Activated CD4-positive, alpha-beta T cell treated with anti-CD3 and anti-CD28 coated beads, Interleukin-2, amount 50 U/mL, for 1 hour (primary cell): ENCODE measurements at regions not wholly inside any gene's neighbourhood (a gene's known extent, or its start where the extent isn't known, plus 50 kb on each side); places are given as distances from the start of the nearest gene placed in this dataset.
A peak's percentile ranks its signal among the peaks of the same experiment; 100 is the strongest.

Experiments
- DNase-seq: peaks from one replicate; pipeline ENCODE4 v3.0.0-alpha.2; 2020

DNA sequence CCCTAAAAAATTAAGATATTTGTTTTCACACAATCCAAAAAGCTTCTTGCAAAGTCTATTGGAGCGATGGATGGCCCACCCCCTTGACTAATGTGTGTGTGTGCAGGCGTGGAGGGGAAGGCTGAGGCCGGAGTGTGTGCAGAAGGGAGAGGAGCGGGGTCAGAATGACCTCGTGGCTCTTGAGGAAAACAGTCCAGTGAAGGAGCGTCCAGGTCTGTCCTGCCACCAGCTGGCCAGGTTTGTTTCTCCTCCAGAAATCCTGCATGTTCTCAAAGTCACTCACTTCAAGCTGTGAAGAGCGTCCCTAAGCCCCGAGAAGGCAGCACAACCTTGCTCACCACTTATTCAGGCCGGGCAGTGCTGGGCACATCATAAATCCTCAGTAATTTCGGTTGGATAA lies 69.5 kb upstream of the SSX2IP start:
- no peak for DNase-seq

DNA sequence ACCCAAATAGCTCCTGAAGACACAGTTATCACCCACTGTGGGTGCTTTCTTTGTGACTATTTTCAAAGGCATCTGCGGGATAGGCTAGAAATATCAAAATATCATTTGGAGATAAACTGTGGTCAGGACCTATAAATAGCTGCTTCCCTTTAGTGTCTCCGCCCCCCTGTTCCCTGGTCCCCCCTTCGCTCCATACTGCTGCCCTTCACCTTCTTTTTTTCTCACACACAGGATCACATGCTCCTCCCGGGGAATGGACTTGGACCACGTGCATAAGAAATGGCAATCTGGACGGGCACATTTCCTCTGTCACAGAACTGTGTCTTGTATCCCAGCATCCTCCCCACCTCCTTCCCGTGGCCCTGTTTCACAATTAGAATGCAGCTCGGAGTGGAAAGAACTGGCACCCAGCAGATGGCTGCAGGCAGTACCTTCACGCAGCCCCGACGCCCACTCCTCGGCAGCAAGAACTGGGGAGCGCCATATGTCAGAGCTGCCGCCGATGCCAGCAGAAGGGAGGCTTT lies 68.8 kb upstream of the SSX2IP start:
- DNase-seq: no peak

DNA sequence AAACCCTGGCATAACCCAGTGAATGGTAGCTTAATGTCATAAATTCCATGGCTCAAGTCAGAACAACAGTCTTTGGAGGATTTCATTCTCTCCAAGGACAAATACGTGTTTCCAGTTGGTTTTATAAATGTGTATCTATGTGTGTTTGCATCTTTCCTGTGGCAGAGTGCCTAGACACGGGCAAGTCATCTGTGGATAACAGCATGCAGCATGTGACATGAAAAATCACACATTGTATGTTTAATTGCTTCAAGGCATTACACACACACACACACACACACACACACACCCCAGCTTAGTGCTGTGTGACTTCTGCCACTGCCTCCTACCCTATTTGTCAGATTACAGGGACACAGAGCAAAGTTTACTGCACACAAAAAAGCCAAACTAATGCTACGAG lies 68.2 kb upstream of the SSX2IP start:
- no peak for DNase-seq

DNA sequence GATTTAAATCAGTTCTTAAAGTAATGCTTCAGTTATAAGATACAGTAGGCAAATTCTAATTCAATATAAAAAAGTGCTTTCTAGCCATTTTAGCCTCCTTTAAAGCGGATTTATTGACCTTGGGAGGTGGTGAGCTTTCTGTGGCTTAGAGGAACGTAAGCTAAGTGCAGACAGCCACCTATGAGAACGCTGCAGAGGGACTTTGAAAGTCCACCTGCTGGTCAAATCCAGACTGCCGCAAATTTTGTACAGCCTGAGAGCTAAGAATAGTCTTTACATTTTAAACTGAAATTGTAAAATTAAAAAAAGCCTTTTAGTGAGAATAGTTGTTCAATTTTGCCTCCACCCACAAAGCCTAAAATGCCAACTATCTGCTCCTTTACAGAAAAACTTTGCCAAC lies 67.0 kb upstream of the SSX2IP start:
- DNase-seq: no peak

DNA sequence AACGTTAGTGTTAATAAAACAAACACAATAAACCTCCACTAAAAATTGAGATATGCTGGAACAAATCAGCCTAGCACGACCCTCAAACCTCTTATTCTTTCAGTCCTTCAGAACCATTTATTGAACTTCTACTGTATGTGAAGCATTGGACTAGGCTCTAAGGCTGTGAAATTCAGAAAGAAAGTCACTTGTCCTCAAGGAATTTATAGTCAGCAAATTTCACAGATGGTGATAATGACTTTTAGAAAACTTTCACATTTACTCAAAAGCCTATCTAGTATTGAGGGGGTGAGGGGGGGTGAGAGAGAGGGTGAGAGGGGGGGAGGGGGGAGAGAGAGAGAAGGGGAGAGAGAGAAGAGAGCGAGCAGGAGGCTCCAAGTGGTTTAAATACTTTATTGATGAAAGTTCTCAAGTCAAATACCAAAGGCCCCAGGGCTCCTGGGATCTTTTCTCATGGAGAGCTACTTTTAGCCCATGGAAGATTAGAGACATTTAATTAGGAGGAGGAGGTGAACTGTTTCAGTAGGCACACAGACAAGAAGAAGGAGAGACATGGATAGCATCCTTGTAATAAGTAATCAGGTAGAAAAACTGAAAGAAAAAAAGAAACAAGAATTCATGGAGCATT lies 66.3 kb upstream of the SSX2IP start:
- DNase-seq: no peak

DNA sequence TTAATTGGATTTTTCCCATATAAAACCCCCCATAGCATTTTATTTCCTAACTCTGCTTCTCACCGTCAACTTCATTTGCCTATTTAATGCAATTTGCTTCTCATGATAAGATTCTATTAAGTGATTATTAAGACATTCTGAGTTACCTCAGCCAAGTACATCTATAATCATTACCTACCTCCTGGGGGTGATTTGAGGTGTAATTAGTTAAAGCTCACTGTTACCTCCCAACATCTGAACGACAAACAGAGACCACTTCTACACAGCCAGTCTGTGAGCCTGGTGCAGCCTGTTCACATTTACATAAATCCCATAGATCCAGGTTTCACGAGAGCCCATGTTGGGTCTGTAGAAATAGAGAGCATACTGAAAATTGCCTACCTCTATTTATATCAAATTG lies 65.7 kb upstream of the SSX2IP start:
- DNase-seq: no peak

DNA sequence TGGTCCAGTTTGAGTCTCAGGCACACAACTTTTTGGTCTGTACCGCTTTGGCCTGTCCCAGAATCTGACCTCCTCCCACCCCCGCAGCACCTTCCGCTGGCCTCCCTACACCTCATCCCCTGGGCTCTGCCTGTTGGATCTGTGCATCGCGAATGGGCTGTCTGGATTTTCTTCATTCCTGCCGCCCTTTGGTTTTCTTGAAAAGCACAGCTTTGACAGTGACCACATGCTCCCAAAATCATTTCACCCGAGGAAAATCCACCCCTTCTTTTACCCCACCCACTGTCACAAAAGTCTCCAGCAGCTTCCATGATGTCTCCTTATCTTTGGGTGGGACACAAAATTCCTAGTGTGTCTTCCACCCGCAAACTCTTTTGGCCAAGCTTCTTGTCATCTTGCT lies 65.0 kb upstream of the SSX2IP start:
- no peak for DNase-seq

DNA sequence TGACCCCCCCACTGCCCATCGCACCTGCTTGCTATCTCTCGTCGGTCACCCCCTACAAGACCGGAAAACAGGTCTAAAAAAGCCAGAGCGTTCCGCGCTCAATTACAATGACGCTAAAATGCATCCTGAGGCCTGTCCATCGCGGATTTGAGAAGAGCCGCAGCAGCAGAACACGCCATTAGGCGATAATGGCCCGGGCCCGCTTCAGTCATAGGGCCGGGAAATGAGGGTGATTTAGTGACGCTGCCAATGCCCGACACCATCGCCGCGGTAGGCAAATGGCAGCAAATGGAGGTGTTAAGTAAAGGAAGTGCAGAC lies 64.1 kb upstream of the SSX2IP start:
- DNase-seq: no peak

DNA sequence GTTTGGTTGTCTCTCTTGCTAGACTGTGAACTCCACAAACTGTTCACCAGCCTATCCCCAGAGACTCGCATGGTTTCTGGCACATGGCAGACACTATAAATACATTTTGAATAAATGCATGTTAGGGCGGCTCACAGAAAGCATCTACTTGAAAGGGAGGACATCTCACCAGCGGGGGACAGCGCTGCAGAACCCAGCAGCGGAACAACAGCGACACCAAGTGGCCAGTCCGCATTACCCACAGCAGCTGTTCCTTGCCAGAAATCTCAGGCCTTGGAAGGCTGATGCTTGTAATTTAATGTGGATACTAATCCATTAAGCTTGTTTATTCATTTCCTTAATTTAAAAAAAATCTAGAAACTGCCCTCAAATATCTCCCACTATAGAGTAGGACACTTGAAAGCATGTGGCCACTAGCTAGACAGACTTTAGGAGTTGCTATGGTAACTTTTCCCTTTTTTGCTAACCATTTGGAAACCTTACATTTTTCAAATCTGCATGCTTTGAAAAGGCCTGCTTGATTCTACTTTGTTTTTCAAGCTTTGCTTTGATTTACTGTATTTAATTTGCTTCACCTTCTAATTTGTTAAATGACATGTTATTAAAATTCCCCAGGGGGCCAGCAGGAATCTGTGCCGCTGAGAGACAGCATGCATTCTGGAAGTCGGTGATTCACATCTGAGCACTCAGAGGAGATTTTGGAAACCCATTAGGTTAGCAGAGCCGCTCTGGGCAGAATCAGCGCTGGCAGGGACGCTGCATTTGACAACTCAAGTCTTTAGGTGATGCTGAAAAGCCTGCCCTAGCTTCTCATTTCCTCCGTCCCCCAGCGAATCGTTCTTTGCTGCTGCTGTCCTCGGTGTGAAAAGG lies 63.5 kb upstream of the SSX2IP start:
- peak; percentile 77 for DNase-seq

DNA sequence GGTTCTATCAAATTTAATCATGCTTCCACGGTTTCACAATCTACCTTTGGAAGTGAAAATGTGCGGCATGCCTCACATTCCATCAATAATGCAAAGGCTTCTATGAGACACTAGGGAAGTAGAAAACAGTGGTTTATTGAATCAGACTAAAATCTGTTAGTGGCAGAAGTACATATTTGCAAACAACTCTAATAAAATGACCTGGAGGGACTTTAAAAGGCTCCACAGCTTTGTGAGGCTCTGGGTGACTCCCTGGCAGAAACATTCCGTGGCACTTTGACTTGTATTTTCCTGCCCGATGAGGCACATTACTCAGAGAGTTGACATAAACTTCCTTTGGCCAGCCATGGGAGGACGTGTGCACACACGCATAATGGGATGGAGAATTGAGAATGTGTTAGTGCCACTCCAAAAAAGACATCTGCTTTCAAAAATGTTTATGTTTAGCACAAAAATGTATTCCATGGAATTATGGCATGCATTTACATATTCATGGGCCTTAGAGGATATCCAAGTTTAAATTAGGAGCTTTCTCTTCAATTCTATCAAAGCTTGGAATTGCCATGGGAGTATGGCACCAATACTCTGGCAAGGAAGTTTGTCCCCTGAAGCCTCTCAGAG lies 60.0 kb upstream of the SSX2IP start:
- DNase-seq: no peak

DNA sequence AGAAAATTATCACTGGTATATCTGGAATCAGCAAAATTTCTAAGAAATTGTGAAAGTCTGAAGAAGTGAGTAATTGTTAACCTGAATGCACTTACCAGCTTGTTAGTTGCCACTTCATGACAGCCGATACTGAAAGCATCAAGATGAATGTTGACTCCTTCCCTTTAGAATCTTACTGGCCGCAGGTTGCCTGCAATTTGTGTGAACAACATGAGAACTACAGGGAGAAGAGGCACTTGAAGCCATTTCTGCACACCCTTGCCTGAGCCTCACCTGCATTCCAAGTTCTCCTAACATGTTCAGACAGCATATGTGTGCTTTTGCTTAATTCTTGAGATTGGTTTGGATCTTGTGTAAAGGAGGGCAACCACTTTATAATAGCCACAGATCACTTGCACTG lies 59.2 kb upstream of the SSX2IP start:
- no peak for DNase-seq

DNA sequence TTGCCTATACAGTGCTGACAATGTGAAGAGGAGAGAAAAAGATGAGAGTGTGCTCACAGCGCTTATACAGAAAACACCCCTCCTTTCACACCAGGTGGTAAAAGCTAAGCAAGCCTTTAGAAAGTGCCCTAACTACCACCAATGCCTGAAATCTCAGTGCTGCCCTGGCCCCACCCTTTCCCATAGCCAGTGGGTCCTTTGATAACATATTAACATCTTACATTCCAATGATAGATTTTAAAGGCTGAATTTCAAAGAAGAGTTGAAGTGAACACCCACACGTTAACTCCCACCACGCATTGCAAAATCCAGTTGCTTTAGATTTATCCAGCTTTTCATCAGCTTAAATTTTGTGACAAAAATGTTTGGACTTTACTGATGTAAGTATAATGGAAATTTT lies 58.1 kb upstream of the SSX2IP start:
- no peak for DNase-seq

DNA sequence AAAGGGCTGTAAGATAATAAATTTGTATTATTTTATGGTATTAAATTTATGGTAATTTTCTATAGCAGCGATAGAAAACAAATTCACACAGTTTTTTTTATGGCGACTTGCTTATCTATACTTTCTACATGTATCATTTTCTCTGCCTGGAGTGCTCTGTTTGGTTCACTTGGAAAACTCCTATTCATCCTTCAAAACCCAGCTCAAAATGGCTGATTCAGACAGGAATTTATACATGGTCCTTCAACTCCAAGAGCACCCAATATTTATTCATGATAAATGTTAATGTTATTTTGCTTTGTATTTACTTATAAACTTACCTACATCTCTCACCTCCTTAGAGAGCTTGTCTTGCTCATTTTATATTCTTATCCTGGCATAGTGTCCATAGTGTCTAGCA lies 55.6 kb upstream of the SSX2IP start:
- DNase-seq: no peak

DNA sequence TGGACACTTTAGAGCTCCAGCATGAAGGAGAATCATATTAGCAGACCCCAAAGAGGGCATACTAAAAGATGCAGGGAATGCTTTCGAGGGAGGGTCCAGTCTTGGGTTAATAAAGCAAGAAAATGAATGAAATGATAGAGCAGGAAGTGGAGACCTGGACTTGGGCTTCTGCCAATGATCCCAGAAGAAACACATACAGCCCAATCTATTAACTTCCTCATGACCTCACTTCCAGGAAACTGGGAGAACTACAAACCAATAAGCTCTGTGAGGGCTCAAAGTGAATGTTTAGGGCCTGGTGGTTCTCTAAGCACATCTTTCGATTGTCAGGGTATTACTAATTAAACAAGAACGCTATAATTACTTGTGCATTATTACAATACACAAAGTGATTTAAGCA lies 53.6 kb upstream of the SSX2IP start:
- no peak for DNase-seq

DNA sequence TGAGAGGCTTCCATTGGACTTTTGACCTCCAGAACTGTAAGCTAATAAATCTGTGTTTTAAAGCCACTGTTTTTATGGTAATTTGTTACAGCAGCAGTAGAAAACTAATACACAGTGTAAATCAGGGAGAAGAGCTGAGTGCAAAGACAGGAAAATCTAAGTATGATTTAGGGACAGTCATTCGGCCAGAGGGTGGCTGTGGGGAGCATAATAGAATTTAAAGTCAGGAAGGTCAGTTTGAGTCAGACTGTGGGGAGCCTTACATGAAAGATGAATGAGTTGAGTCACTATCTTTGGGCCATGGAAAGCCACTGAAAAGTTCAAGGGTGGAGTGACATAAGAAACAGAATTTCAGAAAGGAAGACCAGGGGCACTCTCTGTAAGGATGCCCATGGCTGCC lies 52.4 kb upstream of the SSX2IP start:
- DNase-seq: no peak

DNA sequence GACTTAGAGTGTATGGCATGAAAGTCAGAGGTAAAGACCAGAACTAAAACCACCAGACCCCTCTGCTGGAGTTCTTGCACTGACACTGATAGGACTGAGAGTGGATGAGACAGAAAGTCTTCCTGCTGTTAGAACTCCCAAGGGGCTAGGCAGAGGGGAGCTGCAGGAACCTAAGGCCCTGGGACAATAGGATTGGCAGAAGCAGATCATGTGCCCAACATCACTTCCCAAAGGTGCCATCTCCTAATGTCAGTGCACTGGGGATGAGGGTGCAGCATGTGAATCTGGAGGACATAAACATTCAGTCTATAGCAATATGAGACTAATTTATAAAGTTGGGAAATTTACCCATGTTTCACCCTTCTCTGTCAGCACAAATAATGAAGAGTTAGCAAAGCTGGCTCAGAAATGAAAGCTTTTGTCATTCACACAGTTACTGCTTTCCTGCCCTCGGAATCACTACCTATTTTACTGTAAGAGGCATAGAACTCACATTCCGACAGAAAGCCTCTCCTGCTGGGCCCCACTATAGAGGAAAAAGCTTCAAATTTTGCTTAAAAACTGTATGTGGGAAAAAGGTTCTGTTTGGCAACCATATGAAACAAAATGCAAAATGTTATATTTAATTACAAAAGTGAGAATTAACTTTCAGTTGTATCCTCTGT lies 49.9 kb upstream of the SSX2IP start:
- no peak for DNase-seq
